WTC11 (cell line): ENCODE measurements at regions not wholly inside any gene's neighbourhood (a gene's known extent, or its start where the extent isn't known, plus 50 kb on each side); places are given as distances from the start of the nearest gene placed in this dataset.

Source experiments
- MYBL2 ChIP-seq: sonication (generic); formaldehyde crosslinking; IDR thresholded peaks from 2 replicates; pipeline ENCODE4 v1.8.1; 2023; ENCODE audit warnings: mild to moderate bottlenecking, moderate library complexity, missing genetic modification reagents
- TF ChIP-seq, protein P1 (sequence below): fragments of 200-600 bp; IDR thresholded peaks from 2 replicates; pipeline ENCODE4 v1.8.0; 2022; ENCODE audit warnings: antibody characterized with exemption
- TF ChIP-seq, protein P2 (sequence below): sonication (generic); formaldehyde crosslinking; IDR thresholded peaks from 2 replicates; pipeline ENCODE4 v1.8.1; 2023; ENCODE audit warnings: mild to moderate bottlenecking, missing genetic modification reagents, borderline replicate concordance

DNA sequence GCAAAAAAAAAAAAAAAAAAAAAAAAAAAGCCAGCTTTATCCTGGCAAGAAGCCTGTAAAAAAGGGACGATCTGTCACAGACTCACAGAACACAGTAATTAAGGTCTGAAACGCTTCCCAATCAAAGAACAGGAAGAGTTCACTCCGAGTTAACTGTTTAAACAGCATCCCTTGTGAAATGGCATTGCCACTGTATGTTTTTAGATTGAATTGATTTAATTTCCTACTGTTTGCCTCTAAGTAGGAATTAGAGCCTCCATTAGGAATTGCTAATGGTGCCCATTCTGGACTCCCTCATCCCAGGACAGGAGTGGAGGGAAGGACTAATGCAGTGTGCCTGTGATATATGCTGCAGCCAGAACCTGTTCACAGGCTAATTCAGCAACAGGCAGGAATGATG lies 370.8 kb downstream of the RWDD3 start:
- TF ChIP-seq, protein P1, sequence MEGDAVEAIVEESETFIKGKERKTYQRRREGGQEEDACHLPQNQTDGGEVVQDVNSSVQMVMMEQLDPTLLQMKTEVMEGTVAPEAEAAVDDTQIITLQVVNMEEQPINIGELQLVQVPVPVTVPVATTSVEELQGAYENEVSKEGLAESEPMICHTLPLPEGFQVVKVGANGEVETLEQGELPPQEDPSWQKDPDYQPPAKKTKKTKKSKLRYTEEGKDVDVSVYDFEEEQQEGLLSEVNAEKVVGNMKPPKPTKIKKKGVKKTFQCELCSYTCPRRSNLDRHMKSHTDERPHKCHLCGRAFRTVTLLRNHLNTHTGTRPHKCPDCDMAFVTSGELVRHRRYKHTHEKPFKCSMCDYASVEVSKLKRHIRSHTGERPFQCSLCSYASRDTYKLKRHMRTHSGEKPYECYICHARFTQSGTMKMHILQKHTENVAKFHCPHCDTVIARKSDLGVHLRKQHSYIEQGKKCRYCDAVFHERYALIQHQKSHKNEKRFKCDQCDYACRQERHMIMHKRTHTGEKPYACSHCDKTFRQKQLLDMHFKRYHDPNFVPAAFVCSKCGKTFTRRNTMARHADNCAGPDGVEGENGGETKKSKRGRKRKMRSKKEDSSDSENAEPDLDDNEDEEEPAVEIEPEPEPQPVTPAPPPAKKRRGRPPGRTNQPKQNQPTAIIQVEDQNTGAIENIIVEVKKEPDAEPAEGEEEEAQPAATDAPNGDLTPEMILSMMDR: no peak
- TF ChIP-seq, protein P2, sequence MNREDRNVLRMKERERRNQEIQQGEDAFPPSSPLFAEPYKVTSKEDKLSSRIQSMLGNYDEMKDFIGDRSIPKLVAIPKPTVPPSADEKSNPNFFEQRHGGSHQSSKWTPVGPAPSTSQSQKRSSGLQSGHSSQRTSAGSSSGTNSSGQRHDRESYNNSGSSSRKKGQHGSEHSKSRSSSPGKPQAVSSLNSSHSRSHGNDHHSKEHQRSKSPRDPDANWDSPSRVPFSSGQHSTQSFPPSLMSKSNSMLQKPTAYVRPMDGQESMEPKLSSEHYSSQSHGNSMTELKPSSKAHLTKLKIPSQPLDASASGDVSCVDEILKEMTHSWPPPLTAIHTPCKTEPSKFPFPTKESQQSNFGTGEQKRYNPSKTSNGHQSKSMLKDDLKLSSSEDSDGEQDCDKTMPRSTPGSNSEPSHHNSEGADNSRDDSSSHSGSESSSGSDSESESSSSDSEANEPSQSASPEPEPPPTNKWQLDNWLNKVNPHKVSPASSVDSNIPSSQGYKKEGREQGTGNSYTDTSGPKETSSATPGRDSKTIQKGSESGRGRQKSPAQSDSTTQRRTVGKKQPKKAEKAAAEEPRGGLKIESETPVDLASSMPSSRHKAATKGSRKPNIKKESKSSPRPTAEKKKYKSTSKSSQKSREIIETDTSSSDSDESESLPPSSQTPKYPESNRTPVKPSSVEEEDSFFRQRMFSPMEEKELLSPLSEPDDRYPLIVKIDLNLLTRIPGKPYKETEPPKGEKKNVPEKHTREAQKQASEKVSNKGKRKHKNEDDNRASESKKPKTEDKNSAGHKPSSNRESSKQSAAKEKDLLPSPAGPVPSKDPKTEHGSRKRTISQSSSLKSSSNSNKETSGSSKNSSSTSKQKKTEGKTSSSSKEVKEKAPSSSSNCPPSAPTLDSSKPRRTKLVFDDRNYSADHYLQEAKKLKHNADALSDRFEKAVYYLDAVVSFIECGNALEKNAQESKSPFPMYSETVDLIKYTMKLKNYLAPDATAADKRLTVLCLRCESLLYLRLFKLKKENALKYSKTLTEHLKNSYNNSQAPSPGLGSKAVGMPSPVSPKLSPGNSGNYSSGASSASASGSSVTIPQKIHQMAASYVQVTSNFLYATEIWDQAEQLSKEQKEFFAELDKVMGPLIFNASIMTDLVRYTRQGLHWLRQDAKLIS: no peak
- TF ChIP-seq MYBL2 (CRISPR knock-in tag): no peak
